Peyer's patch (tissue), 4 donors: ENCODE measurements at regions not wholly inside any gene's neighbourhood (a gene's known extent, or its start where the extent isn't known, plus 50 kb on each side); places are given as distances from the start of the nearest gene placed in this dataset.

Source experiments
- DNase-seq, 3 donors: peaks; one replicate each; pipeline ENCODE4 v3.0.0-alpha.2; 2017 to 2019
- H3K27ac ChIP-seq, 4 donors: fragments of 200-600 bp; sonication (generic); one replicate each; pipeline ENCODE4 v1.5.1; 2016 to 2019
- H3K27me3 ChIP-seq, 2 donors: fragments of 200-600 bp; sonication (generic); one replicate each; pipeline ENCODE4 v1.5.1; 2019
- H3K36me3 ChIP-seq, 3 donors: fragments of 200-600 bp; sonication (generic); one replicate each; pipeline ENCODE4 v1.5.1; 2016 to 2019
- H3K4me1 ChIP-seq, 4 donors: fragments of 200-600 bp; sonication (generic); one replicate each; pipeline ENCODE4 v1.5.1; 2016 to 2019
- H3K4me3 ChIP-seq, 4 donors: fragments of 200-600 bp; sonication (generic); 1 replicate in 3 of 4; 2 replicates in 1 of 4; pipeline ENCODE4 v1.5.1; 2016 to 2019; ENCODE audit warnings: mild to moderate bottlenecking in 1 of 4
- H3K9me3 ChIP-seq, 4 donors: fragments of 200-600 bp; sonication (generic); one replicate each; pipeline ENCODE4 v1.5.1; 2016 to 2019; ENCODE audit warnings: mild to moderate bottlenecking in 1 of 4
- CTCF ChIP-seq, 6 experiments: fragments of 450-650 bp in 4 of 6; fragments of 200-600 bp in 2 of 6; sonication (generic) in 1 of 6; IDR thresholded peaks; one replicate each; pipeline ENCODE4 v1.5.1; 2017 to 2019; ENCODE audit warnings: antibody characterized with exemption in 6 of 6, mild to moderate bottlenecking in 3 of 6, moderate library complexity in 1 of 6
- POLR2A ChIP-seq, 2 donors: fragments of 450-650 bp; IDR thresholded peaks; one replicate each; pipeline ENCODE4 v1.5.1; 2017; ENCODE audit warnings: antibody characterized with exemption in 2 of 2, mild to moderate bottlenecking in 2 of 2, moderate library complexity in 2 of 2

- no peaks in the 10 kb centered on the region for H3K4me1 ChIP-seq
- no peak overlapping the region for H3K4me3 ChIP-seq
- TF ChIP-seq POLR2A (IDR thresholded peaks at IDR 0.05): no peak
- H3K9me3 ChIP-seq: no peaks in the 10 kb centered on the region
- no peak overlapping the region for H3K27ac ChIP-seq
- no peaks in the 10 kb centered on the region for H3K36me3 ChIP-seq
- DNase-seq: no peak
- no peaks in the 10 kb centered on the region for H3K27me3 ChIP-seq
Measured at GRCh38 chr1:226497276-226497833, 51.2 kb upstream of the STUM start.

- no peak overlapping the region for H3K27ac ChIP-seq
- DNase-seq: no peak
Measured at GRCh38 chr1:226497991-226498639, 50.4 kb upstream of the STUM start.

DNA sequence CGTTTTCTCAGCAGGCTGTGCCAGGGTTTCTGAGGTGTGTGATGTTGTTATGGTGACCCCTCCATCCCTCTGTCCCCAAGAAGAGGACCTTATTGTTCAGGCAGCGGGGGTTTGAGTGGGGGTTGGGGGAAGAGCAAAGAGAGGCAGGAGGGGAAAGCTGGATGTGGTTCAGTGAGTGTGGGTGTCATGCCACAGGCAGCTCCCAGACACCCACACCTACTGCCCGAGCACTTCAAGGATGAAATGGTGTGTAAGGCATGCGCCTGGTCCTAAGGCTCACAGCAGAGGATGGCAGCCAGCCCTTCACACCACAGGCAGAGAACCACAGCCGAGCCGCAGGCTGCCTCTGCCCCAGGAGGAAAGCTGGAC, 49.9 kb upstream of the STUM start:
- Histone ChIP-seq H3K27ac (no peak overlapping the region), H3K36me3 (no peaks in the 10 kb centered on the region), H3K27me3 (no peaks in the 10 kb centered on the region), H3K9me3 (no peaks in the 10 kb centered on the region), H3K4me1 (no peaks in the 10 kb centered on the region), H3K4me3 (no peak overlapping the region)
- DNase-seq: no peak
- TF ChIP-seq CTCF (IDR thresholded peaks at IDR 0.05) (no peak), POLR2A (IDR thresholded peaks at IDR 0.05) (no peak)

More at GRCh38 chr1:226497991-226498639, 50.4 kb upstream of the STUM start:
- H3K4me1 ChIP-seq: no peaks in the 10 kb centered on the region
- H3K9me3 ChIP-seq: no peaks in the 10 kb centered on the region
- TF ChIP-seq CTCF (IDR thresholded peaks at IDR 0.05) (no peak), POLR2A (IDR thresholded peaks at IDR 0.05) (no peak)
- H3K27me3 ChIP-seq: no peaks in the 10 kb centered on the region
- H3K36me3 ChIP-seq: no peaks in the 10 kb centered on the region
- H3K4me3 ChIP-seq: no peak overlapping the region
